GM12878 (cell line): ENCODE measurements at regions not wholly inside any gene's neighbourhood (a gene's known extent, or its start where the extent isn't known, plus 50 kb on each side); places are given as distances from the start of the nearest gene placed in this dataset.

Source experiments
- ATAC-seq: fragments of 200-7000 bp; cut with Tn5 transposase; 3 replicates; pipeline ENCODE4 v1.9.1; 2020; ENCODE audit warnings: mild to moderate bottlenecking, moderate library complexity
- BruUV-seq: library from RNA; stranded (reverse); fragments of 400-500 nt; replicated peaks from 2 replicates; lab custom pipeline; 2021; lab: Mats Ljungman, UMichigan
- CTCF ChIA-PET: fragments of 300-600 bp; sonication (Branson Sonifier 250); formaldehyde crosslinking; extraction: SDS; loops from one replicate; lab custom pipeline; 2021; ENCODE audit warnings: inconsistent platforms; lab: Yijun Ruan, JAX
- POLR2A ChIA-PET: fragments of 350-600 bp; formaldehyde crosslinking; extraction: SDS; loops from one replicate; lab custom pipeline; 2021; ENCODE audit warnings: inconsistent platforms; lab: Charles Lee
- RAD21 ChIA-PET: fragments of 300-600 bp; sonication (Branson Sonifier 250); formaldehyde crosslinking; loops from one replicate; lab custom pipeline; 2023; ENCODE audit warnings: antibody characterized with exemption; ENCODE audit not compliant: unreplicated experiment; lab: Charles Lee
- SMC1A ChIA-PET: fragments of 300-600 bp; sonication (Branson Sonifier 250); formaldehyde crosslinking; loops from one replicate; lab custom pipeline; 2023; ENCODE audit not compliant: unreplicated experiment, uncharacterized antibody; lab: Charles Lee
- DNase-seq: peaks from one replicate; pipeline ENCODE4 v3.0.0-alpha.2; 2011; ENCODE audit warnings: low read depth, low spot score
- FAIRE-seq: peaks from 3 replicates; lab custom pipeline; 2011; peaks lifted over from hg19 to GRCh38; lab: Jason Lieb, UNC
- H2AFZ ChIP-seq: 2 replicates; pipeline ENCODE4 v1.6.0; 2011; ENCODE audit warnings: low read depth, low read length, control low read depth; ENCODE audit not compliant: control insufficient read depth
- H3K27ac ChIP-seq: 2 replicates; pipeline ENCODE4 v1.5.1; 2011; ENCODE audit warnings: control low read depth; ENCODE audit not compliant: control insufficient read depth, insufficient read depth
- H3K27me3 ChIP-seq, 2 experiments: replicated peaks in 1 of 2; 2 replicates each; pipeline versions ENCODE4 v1.6.0 to v1.6.1; 2011; ENCODE audit warnings: low read length in 1 of 2; ENCODE audit not compliant: control insufficient read depth in 2 of 2, insufficient read depth in 2 of 2
- H3K36me3 ChIP-seq, 2 experiments: 2 replicates each; pipeline ENCODE4 v1.5.1; 2011; ENCODE audit warnings: low read length in 1 of 2; ENCODE audit not compliant: control insufficient read depth in 2 of 2, insufficient read depth in 2 of 2
- H3K4me1 ChIP-seq: 2 replicates; pipeline ENCODE4 v1.6.1; 2011; ENCODE audit warnings: mild to moderate bottlenecking, low read length, moderate library complexity, mixed read lengths; ENCODE audit not compliant: control insufficient read depth, insufficient read depth
- H3K4me2 ChIP-seq: 2 replicates; pipeline ENCODE4 v1.6.0; 2011; ENCODE audit warnings: control low read depth; ENCODE audit not compliant: control insufficient read depth, insufficient read depth
- H3K4me3 ChIP-seq: fragments of 200-600 bp; sonication (generic); 2 replicates; pipeline ENCODE4 v1.5.1; 2016
- H3K79me2 ChIP-seq: 2 replicates; pipeline ENCODE4 v1.6.0; 2011; ENCODE audit warnings: low read length; ENCODE audit not compliant: control insufficient read depth, insufficient read depth
- H3K9ac ChIP-seq: 2 replicates; pipeline ENCODE4 v1.8.0; 2011; ENCODE audit warnings: low read length, control low read depth, mixed read lengths; ENCODE audit not compliant: control insufficient read depth, insufficient read depth
- H3K9me3 ChIP-seq: replicated peaks from 3 replicates; pipeline ENCODE4 v1.5.1; 2011; ENCODE audit warnings: mild to moderate bottlenecking, low read length; ENCODE audit not compliant: control insufficient read depth, insufficient read depth
- H4K20me1 ChIP-seq: 2 replicates; pipeline ENCODE4 v1.6.0; 2011; ENCODE audit not compliant: control insufficient read depth, insufficient read depth
- BMI1 ChIP-seq: fragments of 450-650 bp; IDR thresholded peaks from 2 replicates; pipeline ENCODE4 v1.6.1; 2016; ENCODE audit warnings: mild to moderate bottlenecking, moderate library complexity, borderline replicate concordance
- E4F1 ChIP-seq: fragments of 450-650 bp; IDR thresholded peaks from 2 replicates; pipeline ENCODE4 v1.6.1; 2018; ENCODE audit warnings: borderline replicate concordance, mild to moderate bottlenecking; ENCODE audit not compliant: partially characterized antibody
- EGR1 ChIP-seq, 2 experiments: IDR thresholded peaks; 1 replicate in 1 of 2; 2 replicates in 1 of 2; pipeline ENCODE4 v1.6.1; 2011 to 2012; ENCODE audit warnings: low read depth in 2 of 2, low read length in 2 of 2, borderline replicate concordance in 1 of 2, mild to moderate bottlenecking in 1 of 2, moderate library complexity in 1 of 2
- FOXK2 ChIP-seq: fragments of 450-650 bp; IDR thresholded peaks from 2 replicates; pipeline ENCODE4 v1.6.1; 2017; ENCODE audit warnings: mild to moderate bottlenecking, moderate library complexity
- HSF1 ChIP-seq: fragments of 150-350 bp; IDR thresholded peaks from 2 replicates; pipeline ENCODE4 v1.6.1; 2014; ENCODE audit warnings: mild to moderate bottlenecking, low read depth, low read length
- IKZF1 ChIP-seq: fragments of 450-650 bp; conservative IDR thresholded peaks from 2 replicates; pipeline ENCODE4 v1.6.1; 2017; ENCODE audit warnings: antibody characterized with exemption, mild to moderate bottlenecking
- LARP7 ChIP-seq: fragments of 450-650 bp; IDR thresholded peaks from 2 replicates; pipeline ENCODE4 v1.6.1; 2017; ENCODE audit warnings: mild to moderate bottlenecking
- MEF2A ChIP-seq: IDR thresholded peaks from 2 replicates; pipeline ENCODE4 v1.6.1; 2011; ENCODE audit warnings: low read depth, mild to moderate bottlenecking, low read length, moderate library complexity; ENCODE audit not compliant: insufficient read depth
- NFYA ChIP-seq: IDR thresholded peaks from 2 replicates; pipeline ENCODE4 v1.6.1; 2011; ENCODE audit warnings: low read depth, mild to moderate bottlenecking, low read length, improper control_type of control experiment, borderline replicate concordance
- NR2C2 ChIP-seq: IDR thresholded peaks from 2 replicates; pipeline ENCODE4 v1.6.1; 2011; ENCODE audit warnings: borderline replicate concordance, low read depth; ENCODE audit not compliant: control insufficient read depth, insufficient read length
- NRF1 ChIP-seq: conservative IDR thresholded peaks from 2 replicates; pipeline ENCODE4 v1.6.1; 2011; ENCODE audit warnings: mild to moderate bottlenecking, low read depth, low read length, improper control_type of control experiment
- PML ChIP-seq: IDR thresholded peaks from 2 replicates; pipeline ENCODE4 v1.6.1; 2012; ENCODE audit warnings: low read length, inconsistent platforms
- RBBP5 ChIP-seq: fragments of 200-600 bp; sonication (generic); conservative IDR thresholded peaks from 2 replicates; pipeline ENCODE4 v1.6.1; 2016
- SP1 ChIP-seq: IDR thresholded peaks from one replicate; pipeline ENCODE4 v1.6.1; 2011; ENCODE audit warnings: low read depth, low read length
- SREBF1 ChIP-seq: IDR thresholded peaks from 2 replicates; pipeline ENCODE4 v1.6.1; 2012; ENCODE audit warnings: mild to moderate bottlenecking, low read length
- SREBF2 ChIP-seq: IDR thresholded peaks from 2 replicates; pipeline ENCODE4 v1.6.1; 2012; ENCODE audit warnings: mild to moderate bottlenecking, low read length
- SRF ChIP-seq, 2 experiments: IDR thresholded peaks; 2 replicates each; pipeline ENCODE4 v1.6.1; 2011; ENCODE audit warnings: low read depth in 2 of 2, low read length in 2 of 2, mild to moderate bottlenecking in 1 of 2, moderate library complexity in 1 of 2
- STAT3 ChIP-seq: IDR thresholded peaks from 2 replicates; pipeline ENCODE4 v1.6.1; 2011; ENCODE audit warnings: low read depth, low read length, improper control_type of control experiment
- YBX1 ChIP-seq: fragments of 450-650 bp; IDR thresholded peaks from 2 replicates; pipeline ENCODE4 v1.6.1; 2016; ENCODE audit warnings: antibody characterized with exemption
- ZBTB4 ChIP-seq: fragments of 450-650 bp; formaldehyde crosslinking; IDR thresholded peaks from 2 replicates; pipeline ENCODE4 v1.4.0; 2022; ENCODE audit warnings: mild to moderate bottlenecking, moderate library complexity
- in situ Hi-C: fragments of 300-500 bp; cut with MboI; formaldehyde crosslinking; loops from 9 replicates; pipeline ENCODE4 v1.14.3; 2018; ENCODE audit warnings: mixed read lengths
- intact Hi-C: fragments of 100-400 bp; cut with micrococcal nuclease; formaldehyde crosslinking; loops from one replicate; pipeline ENCODE4 v1.14.2; 2022; ENCODE audit not compliant: unreplicated experiment

GRCh38 chr3:4225005-4225471, 78.1 kb upstream of the SETMAR start:
- no peak overlapping the region for H2AFZ ChIP-seq
- H3K4me1 ChIP-seq = no peaks in the 10 kb centered on the region
- no peaks in the 10 kb centered on the region for H3K27me3 ChIP-seq
- in situ Hi-C loops = no loop called here
- TF ChIP-seq STAT3 = no peak
- no peak for TF ChIP-seq EGR1 (IDR thresholded peaks at IDR 0.05; ENCODE audit: borderline replicate concordance in 1 of 2, low read depth in 2 of 2, low read length in 2 of 2)
- TF ChIP-seq LARP7 = no peak
- no peak for TF ChIP-seq SRF (IDR thresholded peaks at IDR 0.05; ENCODE audit: low read depth in 2 of 2, low read length in 2 of 2)
- TF ChIP-seq SREBF2 = no peak
- TF ChIP-seq PML = no peak
- no peak for TF ChIP-seq YBX1
- no peak for TF ChIP-seq SP1
- no peak for TF ChIP-seq SREBF1
- no peak for TF ChIP-seq FOXK2
- no peak for TF ChIP-seq E4F1
- no peak for TF ChIP-seq NR2C2
- TF ChIP-seq RBBP5 = no peak
- TF ChIP-seq HSF1 = no peak
- TF ChIP-seq NRF1 = no peak
- no peak for TF ChIP-seq ZBTB4 (CRISPR knock-in tag)
- no peak for TF ChIP-seq MEF2A
- no peak for TF ChIP-seq IKZF1
- no peak for TF ChIP-seq BMI1
- TF ChIP-seq NFYA = no peak
- TF ChIP-seq, all 136 proteins: peak for 0
- ChIA-PET POLR2A (no interaction called here), SMC1A (no interaction called here), CTCF (no interaction called here), RAD21 (no interaction called here)
- H3K9me3 ChIP-seq = no peaks in the 10 kb centered on the region
- no peak overlapping the region for H3K9ac ChIP-seq
- intact Hi-C loops = no loop called here
- no peak overlapping the region for H3K4me2 ChIP-seq
- ATAC-seq (no peak), FAIRE-seq (no peak), DNase-seq (no peak)
- H3K4me3 ChIP-seq = no peak overlapping the region
- H3K36me3 ChIP-seq = no peaks in the 10 kb centered on the region
- no peaks in the 10 kb centered on the region for H4K20me1 ChIP-seq
- H3K79me2 ChIP-seq = no peaks in the 10 kb centered on the region
- no TSS peak for BruUV-seq
- H3K27ac ChIP-seq = no peak overlapping the region
